ENCODE measurements at regions not wholly inside any gene's neighbourhood (a gene's known extent, or its start where the extent isn't known, plus 50 kb on each side); places are given as distances from the start of the nearest gene placed in this dataset.

GRCh38 chr1:166289309-166290050 is 122.7 kb upstream of the FAM78B start:
- no peak for TF ChIP-seq POLR2A (IDR thresholded peaks at IDR 0.05)
- TF ChIP-seq, protein P1, sequence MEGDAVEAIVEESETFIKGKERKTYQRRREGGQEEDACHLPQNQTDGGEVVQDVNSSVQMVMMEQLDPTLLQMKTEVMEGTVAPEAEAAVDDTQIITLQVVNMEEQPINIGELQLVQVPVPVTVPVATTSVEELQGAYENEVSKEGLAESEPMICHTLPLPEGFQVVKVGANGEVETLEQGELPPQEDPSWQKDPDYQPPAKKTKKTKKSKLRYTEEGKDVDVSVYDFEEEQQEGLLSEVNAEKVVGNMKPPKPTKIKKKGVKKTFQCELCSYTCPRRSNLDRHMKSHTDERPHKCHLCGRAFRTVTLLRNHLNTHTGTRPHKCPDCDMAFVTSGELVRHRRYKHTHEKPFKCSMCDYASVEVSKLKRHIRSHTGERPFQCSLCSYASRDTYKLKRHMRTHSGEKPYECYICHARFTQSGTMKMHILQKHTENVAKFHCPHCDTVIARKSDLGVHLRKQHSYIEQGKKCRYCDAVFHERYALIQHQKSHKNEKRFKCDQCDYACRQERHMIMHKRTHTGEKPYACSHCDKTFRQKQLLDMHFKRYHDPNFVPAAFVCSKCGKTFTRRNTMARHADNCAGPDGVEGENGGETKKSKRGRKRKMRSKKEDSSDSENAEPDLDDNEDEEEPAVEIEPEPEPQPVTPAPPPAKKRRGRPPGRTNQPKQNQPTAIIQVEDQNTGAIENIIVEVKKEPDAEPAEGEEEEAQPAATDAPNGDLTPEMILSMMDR (IDR thresholded peaks at IDR 0.05) = no peak
